Esophagus squamous epithelium (tissue), 5 donors: ENCODE measurements at regions not wholly inside any gene's neighbourhood (a gene's known extent, or its start where the extent isn't known, plus 50 kb on each side); places are given as distances from the start of the nearest gene placed in this dataset.

Experiments
- DNase-seq: peaks from one replicate; lab custom pipeline; 2025; lab: John Stamatoyannopoulos, UW
- H3K27ac ChIP-seq, 4 donors: fragments of 200-600 bp; sonication (generic); one replicate each; pipeline ENCODE4 v1.5.1; 2016 to 2019; ENCODE audit warnings: mild to moderate bottlenecking in 1 of 4
- H3K27me3 ChIP-seq, 4 donors: fragments of 200-600 bp; sonication (generic); 1 replicate in 3 of 4; 2 replicates in 1 of 4; pipeline versions ENCODE4 v1.5.1 to v1.6.0; 2017 to 2021; ENCODE audit warnings: antibody characterized with exemption in 1 of 4
- H3K36me3 ChIP-seq, 3 donors: fragments of 200-600 bp; sonication (generic); one replicate each; pipeline ENCODE4 v1.5.1; 2016 to 2019
- H3K4me1 ChIP-seq, 3 donors: fragments of 200-600 bp; sonication (generic); one replicate each; pipeline ENCODE4 v1.5.1; 2017 to 2019
- H3K4me3 ChIP-seq, 4 donors: fragments of 200-600 bp; sonication (generic); 1 replicate in 3 of 4; 2 replicates in 1 of 4; pipeline ENCODE4 v1.5.1; 2016 to 2019; ENCODE audit warnings: mild to moderate bottlenecking in 2 of 4, moderate library complexity in 1 of 4
- H3K9me3 ChIP-seq, 3 donors: fragments of 200-600 bp; sonication (generic); one replicate each; pipeline ENCODE4 v1.5.1; 2016 to 2019
- POLR2A ChIP-seq, 4 donors: fragments of 450-650 bp; IDR thresholded peaks; one replicate each; pipeline ENCODE4 v1.6.1; 2017; ENCODE audit warnings: antibody characterized with exemption in 4 of 4, mild to moderate bottlenecking in 4 of 4, moderate library complexity in 3 of 4
- WGBS, 2 donors: methylation state at CpG; one replicate each; pipeline ENCODE4 v1.1.5; 2018; 5-methylcytosine and 5-hydroxymethylcytosine counted together
- intact Hi-C: fragments of 100-400 bp; cut with DNase I; formaldehyde crosslinking; loops from one replicate; pipeline ENCODE4 v1.15.0; 2022
- TF ChIP-seq, protein P1 (sequence below), 6 experiments: fragments of 450-650 bp in 4 of 6; fragments of 200-600 bp in 2 of 6; sonication (generic) in 2 of 6; IDR thresholded peaks; one replicate each; pipeline ENCODE4 v1.5.1; 2016 to 2019; ENCODE audit warnings: antibody characterized with exemption in 6 of 6, mild to moderate bottlenecking in 4 of 6, moderate library complexity in 4 of 6
- donor health status: DM: yes; HTN: yes; CAD: no.

DNA sequence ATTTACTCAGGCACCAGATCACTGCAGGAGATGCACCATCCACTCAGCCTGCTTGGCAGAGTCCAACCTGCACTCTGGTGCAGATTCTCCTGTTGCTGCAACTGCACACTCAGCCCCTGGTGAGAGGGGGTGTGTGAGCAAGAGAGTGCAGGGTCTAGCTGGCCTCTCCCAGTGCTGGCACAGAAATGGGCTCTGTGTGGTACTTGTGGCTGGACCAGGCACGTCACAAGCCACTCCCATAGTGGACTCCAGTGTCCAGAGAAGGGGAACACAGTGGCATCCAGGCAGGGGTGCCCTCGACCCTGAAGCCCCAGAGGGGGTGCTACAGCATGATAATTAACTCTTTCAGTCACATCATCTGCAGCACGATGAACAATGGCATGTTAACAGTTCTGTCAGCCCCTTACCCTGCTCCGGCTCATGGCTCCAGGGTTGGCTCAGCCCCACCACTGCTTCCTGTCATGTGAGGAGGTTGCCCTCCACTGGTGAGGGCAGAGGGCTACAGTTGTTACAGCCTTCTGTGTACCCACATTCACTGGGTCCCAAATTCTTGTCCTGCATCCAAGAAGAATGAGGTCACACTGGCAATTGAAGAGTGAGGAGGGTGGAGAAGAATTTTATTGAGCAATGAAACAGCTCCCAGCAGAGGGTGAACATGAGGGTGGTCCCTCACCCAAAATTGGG, 135.7 kb downstream of the EVA1A start:
- no peak for DNase-seq
- Histone ChIP-seq H3K4me1 (no peaks in the 10 kb centered on the region), H3K9me3 (no peaks in the 10 kb centered on the region), H3K27ac (no peak overlapping the region), H3K27me3 (peaks cover 0 to 3% (median 0%) of the 10 kb centered on the region in 4 donors), H3K4me3 (no peak overlapping the region), H3K36me3 (no peaks in the 10 kb centered on the region)
- no peak for TF ChIP-seq POLR2A (IDR thresholded peaks at IDR 0.05)
- intact Hi-C loops: no loop called here
- WGBS, 2 donors: 85% methylated on average over 2 of the region's 4 CpGs; no CpG with 5 or more reads in 1 of the 2 donors

DNA sequence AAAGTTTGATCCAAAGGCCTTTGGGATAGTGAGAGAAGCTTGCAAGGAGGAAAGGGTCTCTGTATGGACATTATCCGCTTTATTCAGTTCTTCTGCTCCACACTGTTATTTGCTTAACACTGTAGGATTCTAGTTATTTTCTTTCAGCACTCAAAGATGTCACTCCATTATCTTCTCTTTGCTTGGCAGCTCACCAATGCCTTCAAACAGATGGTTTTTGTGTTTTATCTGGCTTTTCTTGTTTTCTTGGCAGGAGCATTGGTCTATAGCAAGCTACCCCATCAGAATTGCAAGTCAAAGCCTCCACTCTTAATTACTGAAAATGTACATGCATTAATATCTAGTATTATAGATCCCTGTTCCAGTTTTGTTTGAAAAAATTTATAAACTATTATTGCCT, 138.8 kb downstream of the EVA1A start:
- WGBS, 2 donors: 78 to 95% methylated on average over 1 of the region's 1 CpG
- Histone ChIP-seq H3K27me3 (peaks cover 0 to 3% (median 0%) of the 10 kb centered on the region in 4 donors), H3K4me3 (no peak overlapping the region), H3K9me3 (no peaks in the 10 kb centered on the region), H3K36me3 (no peaks in the 10 kb centered on the region), H3K4me1 (no peaks in the 10 kb centered on the region), H3K27ac (no peak overlapping the region)
- TF ChIP-seq, protein P1, sequence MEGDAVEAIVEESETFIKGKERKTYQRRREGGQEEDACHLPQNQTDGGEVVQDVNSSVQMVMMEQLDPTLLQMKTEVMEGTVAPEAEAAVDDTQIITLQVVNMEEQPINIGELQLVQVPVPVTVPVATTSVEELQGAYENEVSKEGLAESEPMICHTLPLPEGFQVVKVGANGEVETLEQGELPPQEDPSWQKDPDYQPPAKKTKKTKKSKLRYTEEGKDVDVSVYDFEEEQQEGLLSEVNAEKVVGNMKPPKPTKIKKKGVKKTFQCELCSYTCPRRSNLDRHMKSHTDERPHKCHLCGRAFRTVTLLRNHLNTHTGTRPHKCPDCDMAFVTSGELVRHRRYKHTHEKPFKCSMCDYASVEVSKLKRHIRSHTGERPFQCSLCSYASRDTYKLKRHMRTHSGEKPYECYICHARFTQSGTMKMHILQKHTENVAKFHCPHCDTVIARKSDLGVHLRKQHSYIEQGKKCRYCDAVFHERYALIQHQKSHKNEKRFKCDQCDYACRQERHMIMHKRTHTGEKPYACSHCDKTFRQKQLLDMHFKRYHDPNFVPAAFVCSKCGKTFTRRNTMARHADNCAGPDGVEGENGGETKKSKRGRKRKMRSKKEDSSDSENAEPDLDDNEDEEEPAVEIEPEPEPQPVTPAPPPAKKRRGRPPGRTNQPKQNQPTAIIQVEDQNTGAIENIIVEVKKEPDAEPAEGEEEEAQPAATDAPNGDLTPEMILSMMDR (IDR thresholded peaks at IDR 0.05): no peak
- no peak for TF ChIP-seq POLR2A (IDR thresholded peaks at IDR 0.05)
- DNase-seq: no peak
- intact Hi-C loops: no loop called here

DNA sequence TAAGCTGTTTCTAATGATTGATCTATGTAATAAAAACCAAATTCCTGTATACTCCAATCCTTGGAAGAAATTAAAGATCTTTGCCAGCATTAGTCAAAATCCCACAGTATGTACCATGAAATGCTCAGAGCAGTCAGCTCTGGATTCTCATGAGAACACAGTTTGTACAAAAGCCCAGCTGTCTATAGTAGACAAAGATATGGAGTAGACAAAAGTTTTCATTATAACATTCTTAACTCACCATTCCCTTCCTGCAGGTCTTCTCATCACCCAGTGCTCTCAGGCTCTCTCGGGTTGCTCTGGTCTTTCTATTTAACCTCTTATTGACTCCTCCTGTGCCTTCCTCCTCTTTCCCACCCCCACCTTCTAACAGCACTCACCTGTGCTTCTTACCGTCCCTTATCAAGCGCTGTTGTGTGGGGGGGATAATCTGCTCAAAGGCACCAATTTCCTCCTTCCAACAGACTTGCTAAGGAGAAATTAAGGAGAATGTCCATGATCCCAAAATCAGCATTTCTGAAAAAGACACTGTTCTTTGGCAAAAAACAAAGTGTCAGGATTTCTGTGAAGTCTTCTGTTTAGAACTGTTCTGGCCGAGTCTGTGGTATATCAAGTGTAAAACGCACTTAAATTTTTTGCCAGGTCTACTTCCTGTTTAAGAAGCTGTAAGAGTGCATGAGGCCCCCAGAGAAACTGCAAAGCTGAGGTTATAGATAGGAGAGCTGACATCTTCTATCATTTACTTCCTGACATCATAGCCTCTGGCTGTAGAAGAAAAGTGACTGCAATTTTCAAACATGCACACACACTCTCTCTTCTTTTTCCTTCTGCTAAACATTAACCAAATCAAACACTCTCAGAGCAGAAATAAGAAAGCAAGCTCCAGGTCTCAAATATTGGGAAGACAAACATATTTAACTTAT, 144.1 kb downstream of the EVA1A start:
- no peaks in the 10 kb centered on the region for H3K4me1 ChIP-seq
- no peaks in the 10 kb centered on the region for H3K36me3 ChIP-seq
- 17 to 22% methylated on average over 5 of the region's 5 CpGs for WGBS, 2 donors
- H3K9me3 ChIP-seq: no peaks in the 10 kb centered on the region
- H3K27me3 ChIP-seq: peaks cover 0 to 5% (median 0%) of the 10 kb centered on the region in 4 donors
- H3K27ac ChIP-seq: no peak overlapping the region
- DNase-seq: no peak
- TF ChIP-seq, protein P1 (IDR thresholded peaks at IDR 0.05): no peak
- no peak for TF ChIP-seq POLR2A (IDR thresholded peaks at IDR 0.05)
- H3K4me3 ChIP-seq: no peak overlapping the region
- intact Hi-C loops: no loop called here

DNA sequence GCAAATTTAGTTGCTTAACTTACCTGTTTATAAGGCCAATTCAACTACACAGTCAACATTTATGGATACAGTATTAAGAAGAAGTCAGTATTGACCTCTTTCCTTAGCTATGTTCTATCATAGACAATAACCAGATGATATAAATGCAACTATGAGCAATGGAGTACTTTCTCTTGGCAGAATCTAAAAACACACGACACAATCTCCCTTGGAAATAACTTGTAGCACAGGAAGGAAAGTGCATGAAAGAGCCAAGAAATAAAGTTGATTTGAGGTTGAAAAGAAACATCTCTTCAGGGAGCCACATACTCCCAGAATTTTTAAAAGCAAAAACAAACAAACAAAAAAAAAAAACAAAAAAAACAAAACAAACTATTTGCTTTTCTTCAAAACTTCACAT, 145.0 kb downstream of the EVA1A start:
- H3K27me3 ChIP-seq: peaks cover 0 to 3% (median 0%) of the 10 kb centered on the region in 4 donors
- no peaks in the 10 kb centered on the region for H3K36me3 ChIP-seq
- WGBS, 2 donors: 46 to 57% methylated on average over 1 of the region's 1 CpG
- no peak overlapping the region for H3K27ac ChIP-seq
- H3K4me1 ChIP-seq: no peaks in the 10 kb centered on the region
- H3K4me3 ChIP-seq: no peak overlapping the region
- intact Hi-C loops: no loop called here
- no peaks in the 10 kb centered on the region for H3K9me3 ChIP-seq
- DNase-seq: no peak
- TF ChIP-seq POLR2A (IDR thresholded peaks at IDR 0.05): no peak
- TF ChIP-seq, protein P1 (IDR thresholded peaks at IDR 0.05): no peak

DNA sequence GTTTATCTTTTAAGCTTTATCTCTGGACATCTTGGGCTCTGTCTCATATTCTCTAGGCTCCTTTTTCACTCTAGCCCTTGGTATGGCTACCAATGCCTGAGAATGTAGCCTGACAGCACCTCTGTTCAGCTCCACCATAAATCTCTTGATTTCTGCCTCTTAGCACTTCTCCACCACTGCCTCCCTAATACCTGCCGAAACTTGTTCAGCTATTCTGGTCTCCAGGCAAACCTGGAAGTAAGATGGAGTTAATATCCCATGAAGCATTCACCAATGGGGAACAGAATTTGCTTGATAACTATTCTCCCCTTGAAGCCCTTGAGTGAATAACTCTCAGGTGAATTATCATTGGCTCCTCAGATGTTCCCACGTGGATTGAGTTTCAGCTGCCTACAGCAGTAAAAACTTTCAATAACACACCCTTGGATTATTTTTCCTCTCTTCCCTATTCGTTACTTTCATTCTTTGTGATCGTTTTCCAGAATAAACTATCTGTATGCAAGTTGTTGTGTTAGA, 145.6 kb downstream of the EVA1A start:
- H3K4me3 ChIP-seq: no peak overlapping the region
- DNase-seq: no peak
- no peaks in the 10 kb centered on the region for H3K9me3 ChIP-seq
- no peaks in the 10 kb centered on the region for H3K36me3 ChIP-seq
- intact Hi-C loops: no loop called here
- no peak overlapping the region for H3K27ac ChIP-seq
- 58 to 67% methylated on average over 4 of the region's 4 CpGs for WGBS, 2 donors
- H3K27me3 ChIP-seq: peaks cover 0 to 3% (median 0%) of the 10 kb centered on the region in 4 donors
- TF ChIP-seq, protein P1 (IDR thresholded peaks at IDR 0.05): no peak
- no peak for TF ChIP-seq POLR2A (IDR thresholded peaks at IDR 0.05)
- H3K4me1 ChIP-seq: no peaks in the 10 kb centered on the region
